GM18508 (cell line): ENCODE measurements at regions not wholly inside any gene's neighbourhood (a gene's known extent, or its start where the extent isn't known, plus 50 kb on each side); places are given as distances from the start of the nearest gene placed in this dataset.
A peak's percentile ranks its signal among the peaks of the same experiment; 100 is the strongest.

Source experiments
- ATAC-seq: cut with Tn5 transposase; IDR thresholded peaks from one replicate; pipeline ENCODE4 v1.9.1; 2021; ENCODE audit warnings: moderate number of reproducible peaks; ENCODE audit not compliant: insufficient read depth, unreplicated experiment

- no peak for ATAC-seq
Measured at GRCh38 chrX:4380710-4381109, 667.3 kb upstream of the PRKX start.

GRCh38 chrX:4379071-4379470 lies 665.6 kb upstream of the PRKX start:
- ATAC-seq: no peak

GRCh38 chrX:4373791-4374190 lies 660.3 kb upstream of the PRKX start:
- ATAC-seq: no peak

GRCh38 chrX:4358577-4358976 lies 645.1 kb upstream of the PRKX start:
- ATAC-seq: no peak

- ATAC-seq: no peak
Measured at GRCh38 chrX:4322916-4323315, 609.5 kb upstream of the PRKX start.

- no peak for ATAC-seq
Measured at GRCh38 chrX:4320436-4320947, 607.0 kb upstream of the PRKX start.

- ATAC-seq: no peak
Measured at GRCh38 chrX:4315891-4316290, 602.4 kb upstream of the PRKX start.

- no peak for ATAC-seq
Measured at GRCh38 chrX:4314586-4314985, 601.1 kb upstream of the PRKX start.

GRCh38 chrX:4277122-4277521 lies 563.7 kb upstream of the PRKX start:
- ATAC-seq: no peak

- no peak for ATAC-seq
Measured at GRCh38 chrX:4268676-4269075, 555.2 kb upstream of the PRKX start.

GRCh38 chrX:4265036-4265435 lies 551.6 kb upstream of the PRKX start:
- no peak for ATAC-seq

- ATAC-seq: no peak
Measured at GRCh38 chrX:4263030-4263803, 549.8 kb upstream of the PRKX start.

- ATAC-seq: no peak
Measured at GRCh38 chrX:4253092-4253491, 539.6 kb upstream of the PRKX start.

- no peak for ATAC-seq
Measured at GRCh38 chrX:4249401-4249800, 536.0 kb upstream of the PRKX start.

GRCh38 chrX:4243759-4244158 lies 530.3 kb upstream of the PRKX start:
- ATAC-seq: no peak

GRCh38 chrX:4240541-4241194 lies 527.2 kb upstream of the PRKX start:
- ATAC-seq: peak; percentile 24

GRCh38 chrX:4239650-4240540 lies 526.4 kb upstream of the PRKX start:
- peak; percentile 54 for ATAC-seq

- no peak for ATAC-seq
Measured at GRCh38 chrX:4238916-4239315, 525.5 kb upstream of the PRKX start.

GRCh38 chrX:4225086-4225485 lies 511.6 kb upstream of the PRKX start:
- no peak for ATAC-seq

- no peak for ATAC-seq
Measured at GRCh38 chrX:4206941-4207340, 493.5 kb upstream of the PRKX start.

- no peak for ATAC-seq
Measured at GRCh38 chrX:4197971-4198370, 484.5 kb upstream of the PRKX start.
